SK-N-SH treated with all-trans-retinoic acid at 6 μM for 48 hours (cell line): ENCODE measurements at regions not wholly inside any gene's neighbourhood (a gene's known extent, or its start where the extent isn't known, plus 50 kb on each side); places are given as distances from the start of the nearest gene placed in this dataset.

Experiments used
- ATAC-seq: fragments of 200-7000 bp; cut with Tn5 transposase; 3 replicates; pipeline ENCODE4 v1.9.1; 2020; ENCODE audit warnings: mild to moderate bottlenecking, moderate library complexity
- ARNTL ChIP-seq: fragments of 450-650 bp; formaldehyde crosslinking; IDR thresholded peaks from 2 replicates; pipeline ENCODE4 v1.5.0; 2020; ENCODE audit warnings: low read depth, mild to moderate bottlenecking, moderate library complexity, borderline replicate concordance
- BACH2 ChIP-seq: fragments of 250-450 bp; sonication (Bioruptor Pico); IDR thresholded peaks from 2 replicates; pipeline ENCODE4 v1.9.0; 2021; ENCODE audit warnings: mild to moderate bottlenecking, borderline replicate concordance
- CSDC2 ChIP-seq: fragments of 250-450 bp; sonication (Bioruptor Pico); IDR thresholded peaks from 2 replicates; pipeline ENCODE4 v1.5.0; 2020; ENCODE audit warnings: mild to moderate bottlenecking, moderate library complexity
- ESRRG ChIP-seq: fragments of 250-450 bp; sonication (Bioruptor Pico); IDR thresholded peaks from 2 replicates; pipeline ENCODE4 v1.6.1; 2021; ENCODE audit warnings: mild to moderate bottlenecking
- GLIS3 ChIP-seq: fragments of 250-450 bp; sonication (Bioruptor Pico); IDR thresholded peaks from 2 replicates; pipeline ENCODE4 v1.5.0; 2020; ENCODE audit warnings: mild to moderate bottlenecking, moderate library complexity
- ISL1 ChIP-seq: fragments of 250-450 bp; sonication (Bioruptor Pico); IDR thresholded peaks from 2 replicates; pipeline ENCODE4 v2.1.2; 2022; ENCODE audit warnings: mild to moderate bottlenecking, moderate library complexity
- OSR1 ChIP-seq: fragments of 250-450 bp; sonication (Bioruptor Pico); IDR thresholded peaks from 2 replicates; pipeline ENCODE4 v1.8.0; 2022; ENCODE audit warnings: moderate library complexity, mild to moderate bottlenecking, inconsistent platforms
- PPARA ChIP-seq: fragments of 250-450 bp; sonication (Bioruptor Pico); IDR thresholded peaks from 2 replicates; pipeline ENCODE4 v1.5.0; 2020; ENCODE audit warnings: mild to moderate bottlenecking, borderline replicate concordance
- RARB ChIP-seq: fragments of 250-450 bp; sonication (Bioruptor Pico); IDR thresholded peaks from 2 replicates; pipeline ENCODE4 v1.8.0; 2021; ENCODE audit warnings: mild to moderate bottlenecking, moderate library complexity
- TCF4 ChIP-seq: fragments of 250-450 bp; sonication (Bioruptor Pico); IDR thresholded peaks from 2 replicates; pipeline ENCODE4 v1.8.0; 2021; ENCODE audit warnings: mild to moderate bottlenecking, moderate library complexity, borderline replicate concordance
- TOX ChIP-seq: fragments of 250-450 bp; sonication (Bioruptor Pico); IDR thresholded peaks from 2 replicates; pipeline ENCODE4 v1.8.0; 2021; ENCODE audit warnings: mild to moderate bottlenecking, moderate library complexity, borderline replicate concordance
- ZC3H10 ChIP-seq: fragments of 250-450 bp; sonication (Bioruptor Pico); IDR thresholded peaks from 2 replicates; pipeline ENCODE4 v1.5.1; 2021; ENCODE audit warnings: mild to moderate bottlenecking, moderate library complexity
- ZFP3 ChIP-seq: fragments of 250-450 bp; sonication (Bioruptor Pico); IDR thresholded peaks from 2 replicates; pipeline ENCODE4 v1.5.0; 2020; ENCODE audit warnings: mild to moderate bottlenecking, moderate library complexity
- ZFP30 ChIP-seq: fragments of 450-650 bp; formaldehyde crosslinking; IDR thresholded peaks from 2 replicates; pipeline ENCODE4 v1.5.0; 2022; ENCODE audit warnings: mild to moderate bottlenecking, moderate library complexity
- ZNF565 ChIP-seq: fragments of 450-650 bp; formaldehyde crosslinking; conservative IDR thresholded peaks from 2 replicates; pipeline ENCODE4 v1.5.0; 2020; ENCODE audit warnings: low read depth, mild to moderate bottlenecking, moderate library complexity
- ZNF8 ChIP-seq: fragments of 450-650 bp; formaldehyde crosslinking; IDR thresholded peaks from 2 replicates; pipeline ENCODE4 v1.5.0; 2020; ENCODE audit warnings: mild to moderate bottlenecking, moderate library complexity
- TF ChIP-seq, protein P1 (sequence below): fragments of 250-450 bp; sonication (Bioruptor Pico); IDR thresholded peaks from 2 replicates; pipeline ENCODE4 v1.8.0; 2021; ENCODE audit warnings: low read depth, mild to moderate bottlenecking, moderate library complexity, borderline replicate concordance
- TF ChIP-seq, protein P2 (sequence below): fragments of 250-450 bp; sonication (Bioruptor Pico); IDR thresholded peaks from 2 replicates; pipeline ENCODE4 v1.5.0; 2020; ENCODE audit warnings: mild to moderate bottlenecking, moderate library complexity
- TF ChIP-seq, protein P3 (sequence below): fragments of 250-450 bp; sonication (Bioruptor Pico); IDR thresholded peaks from 2 replicates; pipeline ENCODE4 v1.5.1; 2020; ENCODE audit warnings: low read depth, mild to moderate bottlenecking, moderate library complexity
- TF ChIP-seq, protein P4 (sequence below): fragments of 250-450 bp; sonication (Bioruptor Pico); IDR thresholded peaks from 2 replicates; pipeline ENCODE4 v1.5.1; 2021; ENCODE audit warnings: mild to moderate bottlenecking, moderate library complexity
- TF ChIP-seq, protein P5 (sequence below): fragments of 250-450 bp; sonication (Bioruptor Pico); IDR thresholded peaks from 2 replicates; pipeline ENCODE4 v1.8.0; 2020; ENCODE audit warnings: mild to moderate bottlenecking, moderate library complexity, borderline replicate concordance

DNA sequence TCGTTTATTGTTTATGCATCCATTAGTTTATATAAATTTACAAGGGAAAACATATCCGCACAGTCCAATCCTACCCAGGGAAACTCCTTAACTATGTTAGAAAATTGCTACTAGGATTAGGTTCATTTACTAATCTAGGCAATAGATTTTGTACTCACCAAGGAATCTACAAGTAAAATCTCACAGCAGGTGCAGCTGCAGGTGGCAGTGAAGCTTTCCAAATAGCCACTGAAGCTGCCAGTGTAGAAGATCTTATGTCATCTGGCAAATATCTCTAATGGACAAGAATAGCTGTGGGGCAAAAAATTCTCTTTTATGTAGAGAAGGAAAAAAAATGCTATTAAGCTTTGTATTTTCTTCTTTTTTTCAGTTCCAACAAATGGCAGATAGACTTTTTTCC is 963.4 kb upstream of the ADGRL4 start:
- TF ChIP-seq ZFP3 (CRISPR knock-in tag): no peak
- no peak for TF ChIP-seq TOX
- no peak for TF ChIP-seq ARNTL (CRISPR knock-in tag)
- TF ChIP-seq BACH2 (CRISPR knock-in tag): no peak
- TF ChIP-seq, protein P1, sequence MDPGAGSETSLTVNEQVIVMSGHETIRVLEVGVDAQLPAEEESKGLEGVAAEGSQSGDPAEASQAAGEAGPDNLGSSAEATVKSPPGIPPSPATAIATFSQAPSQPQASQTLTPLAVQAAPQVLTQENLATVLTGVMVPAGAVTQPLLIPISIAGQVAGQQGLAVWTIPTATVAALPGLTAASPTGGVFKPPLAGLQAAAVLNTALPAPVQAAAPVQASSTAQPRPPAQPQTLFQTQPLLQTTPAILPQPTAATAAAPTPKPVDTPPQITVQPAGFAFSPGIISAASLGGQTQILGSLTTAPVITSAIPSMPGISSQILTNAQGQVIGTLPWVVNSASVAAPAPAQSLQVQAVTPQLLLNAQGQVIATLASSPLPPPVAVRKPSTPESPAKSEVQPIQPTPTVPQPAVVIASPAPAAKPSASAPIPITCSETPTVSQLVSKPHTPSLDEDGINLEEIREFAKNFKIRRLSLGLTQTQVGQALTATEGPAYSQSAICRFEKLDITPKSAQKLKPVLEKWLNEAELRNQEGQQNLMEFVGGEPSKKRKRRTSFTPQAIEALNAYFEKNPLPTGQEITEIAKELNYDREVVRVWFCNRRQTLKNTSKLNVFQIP (CRISPR knock-in tag): no peak
- TF ChIP-seq, protein P2, sequence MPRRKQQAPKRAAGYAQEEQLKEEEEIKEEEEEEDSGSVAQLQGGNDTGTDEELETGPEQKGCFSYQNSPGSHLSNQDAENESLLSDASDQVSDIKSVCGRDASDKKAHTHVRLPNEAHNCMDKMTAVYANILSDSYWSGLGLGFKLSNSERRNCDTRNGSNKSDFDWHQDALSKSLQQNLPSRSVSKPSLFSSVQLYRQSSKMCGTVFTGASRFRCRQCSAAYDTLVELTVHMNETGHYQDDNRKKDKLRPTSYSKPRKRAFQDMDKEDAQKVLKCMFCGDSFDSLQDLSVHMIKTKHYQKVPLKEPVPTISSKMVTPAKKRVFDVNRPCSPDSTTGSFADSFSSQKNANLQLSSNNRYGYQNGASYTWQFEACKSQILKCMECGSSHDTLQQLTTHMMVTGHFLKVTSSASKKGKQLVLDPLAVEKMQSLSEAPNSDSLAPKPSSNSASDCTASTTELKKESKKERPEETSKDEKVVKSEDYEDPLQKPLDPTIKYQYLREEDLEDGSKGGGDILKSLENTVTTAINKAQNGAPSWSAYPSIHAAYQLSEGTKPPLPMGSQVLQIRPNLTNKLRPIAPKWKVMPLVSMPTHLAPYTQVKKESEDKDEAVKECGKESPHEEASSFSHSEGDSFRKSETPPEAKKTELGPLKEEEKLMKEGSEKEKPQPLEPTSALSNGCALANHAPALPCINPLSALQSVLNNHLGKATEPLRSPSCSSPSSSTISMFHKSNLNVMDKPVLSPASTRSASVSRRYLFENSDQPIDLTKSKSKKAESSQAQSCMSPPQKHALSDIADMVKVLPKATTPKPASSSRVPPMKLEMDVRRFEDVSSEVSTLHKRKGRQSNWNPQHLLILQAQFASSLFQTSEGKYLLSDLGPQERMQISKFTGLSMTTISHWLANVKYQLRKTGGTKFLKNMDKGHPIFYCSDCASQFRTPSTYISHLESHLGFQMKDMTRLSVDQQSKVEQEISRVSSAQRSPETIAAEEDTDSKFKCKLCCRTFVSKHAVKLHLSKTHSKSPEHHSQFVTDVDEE (CRISPR knock-in tag): no peak
- no peak for TF ChIP-seq CSDC2
- no peak for TF ChIP-seq ZNF8 (CRISPR knock-in tag)
- ATAC-seq: no peak

DNA sequence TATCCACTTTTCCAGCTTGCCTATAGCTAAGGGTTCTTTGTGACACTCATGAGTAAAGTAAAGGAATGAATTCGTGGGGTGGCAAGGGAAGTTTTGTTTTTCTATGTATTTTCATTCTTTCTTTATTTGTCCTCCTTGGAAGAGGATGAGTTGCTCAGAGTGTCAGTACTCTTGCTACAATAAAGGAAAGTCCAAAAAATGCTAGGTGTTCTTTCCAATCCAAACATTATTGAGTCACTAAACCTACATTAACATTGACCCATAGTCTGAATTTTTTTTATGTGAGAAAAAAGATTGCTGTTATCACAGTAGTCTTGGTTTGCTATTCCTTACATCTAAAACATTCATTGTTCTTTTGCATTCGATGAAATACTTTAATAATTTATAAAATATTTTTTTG is 959.9 kb upstream of the ADGRL4 start:
- TF ChIP-seq RARB (no peak), ARNTL (CRISPR knock-in tag) (no peak), ZNF8 (CRISPR knock-in tag) (no peak), GLIS3 (CRISPR knock-in tag) (no peak), ZC3H10 (CRISPR knock-in tag) (no peak), ISL1 (CRISPR knock-in tag) (no peak), TOX (no peak), ESRRG (no peak)
- TF ChIP-seq, protein P2 (CRISPR knock-in tag): no peak
- TF ChIP-seq, protein P3, sequence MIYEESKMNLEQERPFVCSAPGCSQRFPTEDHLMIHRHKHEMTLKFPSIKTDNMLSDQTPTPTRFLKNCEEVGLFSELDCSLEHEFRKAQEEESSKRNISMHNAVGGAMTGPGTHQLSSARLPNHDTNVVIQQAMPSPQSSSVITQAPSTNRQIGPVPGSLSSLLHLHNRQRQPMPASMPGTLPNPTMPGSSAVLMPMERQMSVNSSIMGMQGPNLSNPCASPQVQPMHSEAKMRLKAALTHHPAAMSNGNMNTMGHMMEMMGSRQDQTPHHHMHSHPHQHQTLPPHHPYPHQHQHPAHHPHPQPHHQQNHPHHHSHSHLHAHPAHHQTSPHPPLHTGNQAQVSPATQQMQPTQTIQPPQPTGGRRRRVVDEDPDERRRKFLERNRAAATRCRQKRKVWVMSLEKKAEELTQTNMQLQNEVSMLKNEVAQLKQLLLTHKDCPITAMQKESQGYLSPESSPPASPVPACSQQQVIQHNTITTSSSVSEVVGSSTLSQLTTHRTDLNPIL (CRISPR knock-in tag): no peak
- TF ChIP-seq, protein P4, sequence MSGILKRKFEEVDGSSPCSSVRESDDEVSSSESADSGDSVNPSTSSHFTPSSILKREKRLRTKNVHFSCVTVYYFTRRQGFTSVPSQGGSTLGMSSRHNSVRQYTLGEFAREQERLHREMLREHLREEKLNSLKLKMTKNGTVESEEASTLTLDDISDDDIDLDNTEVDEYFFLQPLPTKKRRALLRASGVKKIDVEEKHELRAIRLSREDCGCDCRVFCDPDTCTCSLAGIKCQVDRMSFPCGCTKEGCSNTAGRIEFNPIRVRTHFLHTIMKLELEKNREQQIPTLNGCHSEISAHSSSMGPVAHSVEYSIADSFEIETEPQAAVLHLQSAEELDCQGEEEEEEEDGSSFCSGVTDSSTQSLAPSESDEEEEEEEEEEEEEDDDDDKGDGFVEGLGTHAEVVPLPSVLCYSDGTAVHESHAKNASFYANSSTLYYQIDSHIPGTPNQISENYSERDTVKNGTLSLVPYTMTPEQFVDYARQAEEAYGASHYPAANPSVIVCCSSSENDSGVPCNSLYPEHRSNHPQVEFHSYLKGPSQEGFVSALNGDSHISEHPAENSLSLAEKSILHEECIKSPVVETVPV (CRISPR knock-in tag): no peak
- no peak for ATAC-seq

DNA sequence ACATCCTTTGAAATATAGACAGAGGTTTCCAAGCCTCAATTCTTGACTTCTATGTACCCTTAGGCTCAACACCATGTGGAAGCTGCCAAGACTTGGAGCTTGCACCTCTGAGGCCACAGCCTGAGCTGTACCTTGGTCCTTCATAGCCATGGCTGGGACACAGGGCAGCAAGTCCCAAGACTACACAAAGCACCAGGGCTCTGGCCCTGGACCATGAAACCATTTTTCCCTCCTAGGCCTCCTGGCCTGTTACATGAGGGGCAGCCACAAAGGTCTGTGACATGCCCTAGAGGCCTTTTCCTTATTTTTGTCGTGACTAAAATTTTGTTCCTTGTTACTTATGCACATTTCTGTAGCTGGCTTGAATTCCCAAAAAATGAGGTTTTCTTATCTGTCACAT is 953.1 kb upstream of the ADGRL4 start:
- no peak for ATAC-seq
- no peak for TF ChIP-seq TCF4 (CRISPR knock-in tag)
- TF ChIP-seq RARB: no peak
- TF ChIP-seq ZNF8 (CRISPR knock-in tag): no peak
- TF ChIP-seq, protein P5, sequence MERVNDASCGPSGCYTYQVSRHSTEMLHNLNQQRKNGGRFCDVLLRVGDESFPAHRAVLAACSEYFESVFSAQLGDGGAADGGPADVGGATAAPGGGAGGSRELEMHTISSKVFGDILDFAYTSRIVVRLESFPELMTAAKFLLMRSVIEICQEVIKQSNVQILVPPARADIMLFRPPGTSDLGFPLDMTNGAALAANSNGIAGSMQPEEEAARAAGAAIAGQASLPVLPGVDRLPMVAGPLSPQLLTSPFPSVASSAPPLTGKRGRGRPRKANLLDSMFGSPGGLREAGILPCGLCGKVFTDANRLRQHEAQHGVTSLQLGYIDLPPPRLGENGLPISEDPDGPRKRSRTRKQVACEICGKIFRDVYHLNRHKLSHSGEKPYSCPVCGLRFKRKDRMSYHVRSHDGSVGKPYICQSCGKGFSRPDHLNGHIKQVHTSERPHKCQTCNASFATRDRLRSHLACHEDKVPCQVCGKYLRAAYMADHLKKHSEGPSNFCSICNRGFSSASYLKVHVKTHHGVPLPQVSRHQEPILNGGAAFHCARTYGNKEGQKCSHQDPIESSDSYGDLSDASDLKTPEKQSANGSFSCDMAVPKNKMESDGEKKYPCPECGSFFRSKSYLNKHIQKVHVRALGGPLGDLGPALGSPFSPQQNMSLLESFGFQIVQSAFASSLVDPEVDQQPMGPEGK (CRISPR knock-in tag): no peak
- no peak for TF ChIP-seq BACH2 (CRISPR knock-in tag)
- TF ChIP-seq OSR1 (CRISPR knock-in tag): no peak
- TF ChIP-seq CSDC2: no peak
- TF ChIP-seq, protein P2 (CRISPR knock-in tag): no peak
- no peak for TF ChIP-seq ZFP30 (CRISPR knock-in tag)
- TF ChIP-seq ZNF565: no peak
- no peak for TF ChIP-seq ISL1 (CRISPR knock-in tag)
- TF ChIP-seq PPARA (CRISPR knock-in tag): no peak
- no peak for TF ChIP-seq ZC3H10 (CRISPR knock-in tag)
- TF ChIP-seq, protein P1 (CRISPR knock-in tag): no peak
